NCI-H748 (cell line): ENCODE measurements at regions not wholly inside any gene's neighbourhood (a gene's known extent, or its start where the extent isn't known, plus 50 kb on each side); places are given as distances from the start of the nearest gene placed in this dataset.

Experiments used
- DNase-seq: peaks from one replicate; lab custom pipeline; 2025; ENCODE audit not compliant: unreplicated experiment; lab: John Stamatoyannopoulos, UW

- DNase-seq = no peak
Observed at GRCh38 chr9:19513671-19514275, 105.0 kb downstream of the ACER2 start.

DNA sequence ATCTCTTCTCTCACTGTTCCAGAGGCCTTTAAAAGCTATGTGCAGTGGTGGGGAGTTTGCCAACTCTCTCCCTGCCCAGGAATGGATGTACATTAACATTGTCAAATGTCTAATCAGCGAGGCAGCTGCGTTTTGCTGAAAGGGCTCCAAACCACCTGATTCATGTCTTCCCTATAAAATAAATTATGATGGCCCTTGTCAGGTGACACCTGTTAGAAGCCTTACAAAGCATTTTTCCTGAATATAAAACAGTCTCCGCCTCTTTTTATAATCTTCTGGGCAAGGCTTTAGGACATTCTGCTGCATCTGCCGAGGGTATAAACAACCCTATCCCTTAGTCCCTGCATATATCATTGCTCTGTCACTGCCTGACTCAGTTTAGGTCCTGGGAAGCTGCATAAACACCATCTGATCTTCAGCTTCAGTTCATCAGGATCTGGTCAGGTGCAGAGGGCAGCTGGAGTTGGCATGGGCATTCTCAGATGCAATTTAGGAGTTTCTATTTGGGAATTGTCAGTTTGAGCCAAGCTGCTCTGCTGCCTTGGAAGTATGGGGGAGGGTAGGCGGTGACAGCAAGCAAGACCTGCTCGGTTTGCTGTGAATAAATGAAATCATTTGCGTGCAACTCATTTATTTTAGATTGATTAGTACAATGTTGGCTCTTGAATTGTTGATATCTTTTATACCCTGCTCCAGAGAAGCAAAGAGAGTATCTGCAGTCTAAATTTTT, 103.5 kb downstream of the ACER2 start:
- peak; percentile 40 for DNase-seq

GRCh38 chr9:19511694-19512093, 102.9 kb downstream of the ACER2 start:
- DNase-seq = no peak

- no peak for DNase-seq
Observed at GRCh38 chr9:19510907-19511306, 102.1 kb downstream of the ACER2 start.
